Fibroblast of villous mesenchyme (primary cell): ENCODE measurements at regions not wholly inside any gene's neighbourhood (a gene's known extent, or its start where the extent isn't known, plus 50 kb on each side); places are given as distances from the start of the nearest gene placed in this dataset. TPM values are rescaled to one million over a fixed set of nuclear protein-coding genes. Genes with fewer than 3 reads are reported as not detected.

Experiments
- DNase-seq: peaks from one replicate; pipeline ENCODE4 v3.0.0-alpha.2; 2010; ENCODE audit warnings: low read depth
- H3K4me3 ChIP-seq: 2 replicates; pipeline ENCODE4 v1.5.1; 2011; ENCODE audit warnings: low read depth, mild to moderate bottlenecking, low read length
- small RNA-seq: library from RNA; depleted of rRNA; stranded (forward); fragments of <200 nt; gene quantifications from one replicate; pipeline ENCODE3, GENCODE V24; 2012
- TF ChIP-seq, protein P1 (sequence below): IDR thresholded peaks from 2 replicates; pipeline ENCODE4 v1.5.1; 2012; ENCODE audit warnings: low read depth, mild to moderate bottlenecking, low read length; ENCODE audit not compliant: insufficient read depth

GRCh38 chr5:127228540-127229184, 61.9 kb upstream of the MEGF10 start:
- peak overlapping the region; percentile 64 for H3K4me3 ChIP-seq
- DNase-seq = peak; percentile 12
- TF ChIP-seq, protein P1, sequence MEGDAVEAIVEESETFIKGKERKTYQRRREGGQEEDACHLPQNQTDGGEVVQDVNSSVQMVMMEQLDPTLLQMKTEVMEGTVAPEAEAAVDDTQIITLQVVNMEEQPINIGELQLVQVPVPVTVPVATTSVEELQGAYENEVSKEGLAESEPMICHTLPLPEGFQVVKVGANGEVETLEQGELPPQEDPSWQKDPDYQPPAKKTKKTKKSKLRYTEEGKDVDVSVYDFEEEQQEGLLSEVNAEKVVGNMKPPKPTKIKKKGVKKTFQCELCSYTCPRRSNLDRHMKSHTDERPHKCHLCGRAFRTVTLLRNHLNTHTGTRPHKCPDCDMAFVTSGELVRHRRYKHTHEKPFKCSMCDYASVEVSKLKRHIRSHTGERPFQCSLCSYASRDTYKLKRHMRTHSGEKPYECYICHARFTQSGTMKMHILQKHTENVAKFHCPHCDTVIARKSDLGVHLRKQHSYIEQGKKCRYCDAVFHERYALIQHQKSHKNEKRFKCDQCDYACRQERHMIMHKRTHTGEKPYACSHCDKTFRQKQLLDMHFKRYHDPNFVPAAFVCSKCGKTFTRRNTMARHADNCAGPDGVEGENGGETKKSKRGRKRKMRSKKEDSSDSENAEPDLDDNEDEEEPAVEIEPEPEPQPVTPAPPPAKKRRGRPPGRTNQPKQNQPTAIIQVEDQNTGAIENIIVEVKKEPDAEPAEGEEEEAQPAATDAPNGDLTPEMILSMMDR = no peak

GRCh38 chr5:127229185-127229889, 61.3 kb upstream of the MEGF10 start:
- TF ChIP-seq, protein P1 = peak; percentile 21
- peak; percentile 35 for DNase-seq

DNA sequence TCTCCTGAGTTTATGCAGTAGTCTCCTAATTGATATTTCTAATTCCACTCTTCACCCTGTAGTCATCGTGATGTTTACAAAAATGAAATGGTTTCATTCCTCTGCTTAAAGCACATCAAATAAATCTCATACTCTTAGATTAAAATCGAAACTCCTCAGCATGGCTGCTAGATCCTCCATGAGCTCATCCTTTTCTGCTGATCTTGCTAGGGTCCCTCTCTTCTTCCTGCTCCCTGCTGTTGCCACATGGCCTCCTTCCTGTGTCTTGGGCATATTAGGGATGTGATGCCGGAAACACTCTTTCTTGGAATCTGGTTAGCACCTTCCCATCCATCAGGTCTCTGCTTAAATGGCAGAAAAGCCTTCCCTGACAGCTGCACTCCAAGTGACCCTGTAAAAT, 59.5 kb upstream of the MEGF10 start:
- no peak overlapping the region for H3K4me3 ChIP-seq
- TF ChIP-seq, protein P1 = no peak
- no peak for DNase-seq

More at GRCh38 chr5:127229185-127229889, 61.3 kb upstream of the MEGF10 start:
- H3K4me3 ChIP-seq = peak overlapping the region; percentile 64

GRCh38 chr5:127233590-127233989, 57.0 kb upstream of the MEGF10 start:
- TF ChIP-seq, protein P1 = no peak
- no peak overlapping the region for H3K4me3 ChIP-seq
- no peak for DNase-seq

GRCh38 chr5:127235136-127235535, 55.5 kb upstream of the MEGF10 start:
- TF ChIP-seq, protein P1 = no peak
- no peak for DNase-seq
- no peak overlapping the region for H3K4me3 ChIP-seq

DNA sequence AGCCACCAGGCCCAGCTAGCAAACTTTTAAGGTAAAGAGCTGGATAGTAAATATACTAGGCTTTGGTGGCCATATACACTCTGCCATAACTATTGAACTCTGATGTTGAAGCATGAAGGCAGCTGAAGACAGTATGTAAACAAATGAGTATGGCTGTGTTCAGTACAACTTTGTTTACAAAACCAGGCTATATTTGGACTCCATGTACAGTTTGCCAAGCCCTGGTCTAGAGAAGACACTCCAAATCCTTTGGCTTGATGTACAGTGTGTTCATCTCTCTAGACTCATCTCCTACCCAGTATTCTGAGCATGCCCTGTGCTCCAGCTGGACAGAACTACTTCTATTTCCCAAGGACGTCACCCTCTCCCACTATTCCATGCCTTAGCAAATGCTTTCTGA, 54.3 kb upstream of the MEGF10 start:
- DNase-seq = peak; percentile 4
- TF ChIP-seq, protein P1 = no peak
- H3K4me3 ChIP-seq = no peak overlapping the region

Small RNA genes in the stretch of these regions (small RNA-seq; reads per million reads assigned to genes)
- not detected for gene AC011416.2
- not detected for gene MRPS5P3
